ENCODE measurements at regions not wholly inside any gene's neighbourhood (a gene's known extent, or its start where the extent isn't known, plus 50 kb on each side); places are given as distances from the start of the nearest gene placed in this dataset.

DNA sequence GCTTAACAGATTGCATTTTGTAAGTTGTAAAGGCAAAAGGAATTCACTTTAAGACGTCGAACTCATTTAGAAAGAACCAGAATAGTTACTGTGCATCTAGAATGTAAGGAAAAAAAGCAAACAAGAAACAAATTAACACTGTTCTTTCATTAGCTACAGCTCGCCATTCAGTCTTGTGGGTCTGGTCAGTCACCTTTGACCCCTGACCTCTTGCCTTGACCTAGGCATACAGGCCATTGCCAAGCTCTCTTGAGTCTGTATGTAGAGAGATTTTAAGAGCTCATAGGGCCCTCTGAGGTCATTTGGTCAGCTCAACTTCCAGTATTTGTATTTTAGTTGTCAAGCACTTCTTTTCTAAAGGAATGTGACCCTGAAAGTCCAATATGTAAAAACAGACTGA lies 318.7 kb downstream of the DHX35 start:
- CTCF ChIA-PET: interaction anchor here (0.9 to 1.4 kb wide), 2 partner anchors 12 to 16 kb away, joined by 4 to 5 read pairs; no protein-coding TSS in a partner anchor
- TF ChIP-seq, protein P1, sequence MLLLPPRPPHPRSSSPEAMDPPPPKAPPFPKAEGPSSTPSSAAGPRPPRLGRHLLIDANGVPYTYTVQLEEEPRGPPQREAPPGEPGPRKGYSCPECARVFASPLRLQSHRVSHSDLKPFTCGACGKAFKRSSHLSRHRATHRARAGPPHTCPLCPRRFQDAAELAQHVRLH (tag by site-specific recombination; IDR thresholded peaks at IDR 0.05): no peak
- TF ChIP-seq ZNF624 (tag by site-specific recombination; IDR thresholded peaks at IDR 0.05): no peak
- TF ChIP-seq YY2 (tag by site-specific recombination; IDR thresholded peaks at IDR 0.05): no peak
- no peak for TF ChIP-seq SETDB1 (IDR thresholded peaks at IDR 0.05; ENCODE audit: insufficient read length, low read length)
- no peak for TF ChIP-seq ZNF121 (tag by site-specific recombination; IDR thresholded peaks at IDR 0.05)
- no peak for TF ChIP-seq ZNF416 (tag by site-specific recombination; IDR thresholded peaks at IDR 0.05)
- TF ChIP-seq ZNF350 (tag by site-specific recombination; IDR thresholded peaks at IDR 0.05): no peak
- TF ChIP-seq, protein P2, sequence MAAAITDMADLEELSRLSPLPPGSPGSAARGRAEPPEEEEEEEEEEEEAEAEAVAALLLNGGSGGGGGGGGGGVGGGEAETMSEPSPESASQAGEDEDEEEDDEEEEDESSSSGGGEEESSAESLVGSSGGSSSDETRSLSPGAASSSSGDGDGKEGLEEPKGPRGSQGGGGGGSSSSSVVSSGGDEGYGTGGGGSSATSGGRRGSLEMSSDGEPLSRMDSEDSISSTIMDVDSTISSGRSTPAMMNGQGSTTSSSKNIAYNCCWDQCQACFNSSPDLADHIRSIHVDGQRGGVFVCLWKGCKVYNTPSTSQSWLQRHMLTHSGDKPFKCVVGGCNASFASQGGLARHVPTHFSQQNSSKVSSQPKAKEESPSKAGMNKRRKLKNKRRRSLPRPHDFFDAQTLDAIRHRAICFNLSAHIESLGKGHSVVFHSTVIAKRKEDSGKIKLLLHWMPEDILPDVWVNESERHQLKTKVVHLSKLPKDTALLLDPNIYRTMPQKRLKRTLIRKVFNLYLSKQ (tag by site-specific recombination; IDR thresholded peaks at IDR 0.05; ENCODE audit: borderline replicate concordance): no peak
- TF ChIP-seq ZNF560 (tag by site-specific recombination; IDR thresholded peaks at IDR 0.05; ENCODE audit: borderline replicate concordance): no peak
- no peak for TF ChIP-seq ZXDB (tag by site-specific recombination; IDR thresholded peaks at IDR 0.05)
- TF ChIP-seq ZFP41 (tag by site-specific recombination; IDR thresholded peaks at IDR 0.05; ENCODE audit: borderline replicate concordance): no peak
- TF ChIP-seq, protein P3, sequence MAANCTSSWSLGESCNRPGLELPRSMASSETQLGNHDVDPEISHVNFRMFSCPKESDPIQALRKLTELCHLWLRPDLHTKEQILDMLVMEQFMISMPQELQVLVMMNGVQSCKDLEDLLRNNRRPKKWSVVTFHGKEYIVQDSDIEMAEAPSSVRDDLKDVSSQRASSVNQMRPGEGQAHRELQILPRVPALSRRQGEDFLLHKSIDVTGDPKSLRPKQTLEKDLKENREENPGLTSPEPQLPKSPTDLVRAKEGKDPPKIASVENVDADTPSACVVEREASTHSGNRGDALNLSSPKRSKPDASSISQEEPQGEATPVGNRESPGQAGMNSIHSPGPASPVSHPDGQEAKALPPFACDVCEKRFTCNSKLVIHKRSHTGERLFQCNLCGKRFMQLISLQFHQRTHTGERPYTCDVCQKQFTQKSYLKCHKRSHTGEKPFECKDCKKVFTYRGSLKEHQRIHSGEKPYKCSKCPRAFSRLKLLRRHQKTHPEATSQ (tag by site-specific recombination; IDR thresholded peaks at IDR 0.05): no peak
- TF ChIP-seq, protein P4, sequence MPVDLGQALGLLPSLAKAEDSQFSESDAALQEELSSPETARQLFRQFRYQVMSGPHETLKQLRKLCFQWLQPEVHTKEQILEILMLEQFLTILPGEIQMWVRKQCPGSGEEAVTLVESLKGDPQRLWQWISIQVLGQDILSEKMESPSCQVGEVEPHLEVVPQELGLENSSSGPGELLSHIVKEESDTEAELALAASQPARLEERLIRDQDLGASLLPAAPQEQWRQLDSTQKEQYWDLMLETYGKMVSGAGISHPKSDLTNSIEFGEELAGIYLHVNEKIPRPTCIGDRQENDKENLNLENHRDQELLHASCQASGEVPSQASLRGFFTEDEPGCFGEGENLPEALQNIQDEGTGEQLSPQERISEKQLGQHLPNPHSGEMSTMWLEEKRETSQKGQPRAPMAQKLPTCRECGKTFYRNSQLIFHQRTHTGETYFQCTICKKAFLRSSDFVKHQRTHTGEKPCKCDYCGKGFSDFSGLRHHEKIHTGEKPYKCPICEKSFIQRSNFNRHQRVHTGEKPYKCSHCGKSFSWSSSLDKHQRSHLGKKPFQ (tag by site-specific recombination; IDR thresholded peaks at IDR 0.05): no peak
- no peak for TF ChIP-seq SCRT2 (tag by site-specific recombination; IDR thresholded peaks at IDR 0.05)
- no peak for TF ChIP-seq ZNF391 (tag by site-specific recombination; IDR thresholded peaks at IDR 0.05; ENCODE audit: borderline replicate concordance, low read depth)
- TF ChIP-seq ZNF747 (tag by site-specific recombination; IDR thresholded peaks at IDR 0.05): no peak
- TF ChIP-seq ZFP37 (tag by site-specific recombination; IDR thresholded peaks at IDR 0.05): no peak
- TF ChIP-seq GLI2 (tag by site-specific recombination; IDR thresholded peaks at IDR 0.05; ENCODE audit: borderline replicate concordance, low read depth): no peak
- TF ChIP-seq TRIM28 (IDR thresholded peaks at IDR 0.05; ENCODE audit: borderline replicate concordance, low read length): no peak
- Histone ChIP-seq H3K9me3 (ENCODE audit: control insufficient read depth, insufficient read depth, low read depth, low read length) (no peaks in the 10 kb centered on the region), H3K27ac (ENCODE audit: extremely low read depth, low read depth, low read length) (no peak overlapping the region), H3K4me1 (ENCODE audit: control insufficient read depth, insufficient read depth, low read length) (no peaks in the 10 kb centered on the region), H3K36me3 (ENCODE audit: control insufficient read depth in 2 of 2, insufficient read depth in 1 of 2, low read length in 2 of 2) (no peaks in the 10 kb centered on the region), H3K4me3 (ENCODE audit: low read depth, low read length) (no peak overlapping the region)
- POLR2A ChIA-PET: no interaction called here

DNA sequence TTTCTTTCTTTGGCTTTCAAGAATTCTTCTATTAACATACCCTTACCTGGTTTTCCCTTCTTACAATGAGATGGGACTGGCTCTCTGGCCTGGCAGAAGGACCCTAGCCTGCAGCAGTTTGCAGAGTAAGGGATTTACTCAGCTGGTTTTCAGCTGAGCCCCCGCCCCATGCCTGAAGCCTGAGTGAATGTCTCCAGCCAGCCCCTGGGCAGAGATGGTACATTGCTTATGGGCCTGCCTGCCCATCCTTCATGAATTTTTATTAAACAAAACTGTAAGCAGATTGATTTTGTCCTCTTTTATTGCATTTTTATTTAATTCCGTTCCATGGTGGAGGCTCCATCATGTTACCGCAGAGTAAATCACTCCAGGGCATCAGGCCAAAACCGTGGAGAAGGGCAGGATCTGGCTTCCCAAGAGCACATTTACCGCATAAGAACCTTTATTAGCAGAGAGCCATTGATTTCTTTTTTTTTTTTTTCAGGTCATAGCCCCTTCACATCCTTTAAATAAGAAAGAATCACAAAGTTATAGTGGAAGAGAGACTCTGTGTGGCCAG lies 316.2 kb downstream of the DHX35 start:
- ChIA-PET POLR2A (no interaction called here), CTCF (interaction anchor here (1.6 to 1.7 kb wide), 2 partner anchors 9 to 13 kb away, joined by 5 to 7 read pairs; no protein-coding TSS in a partner anchor)
- Histone ChIP-seq H3K27ac (ENCODE audit: extremely low read depth, low read depth, low read length) (no peak overlapping the region), H3K4me1 (ENCODE audit: control insufficient read depth, insufficient read depth, low read length) (no peaks in the 10 kb centered on the region), H3K4me3 (ENCODE audit: low read depth, low read length) (no peak overlapping the region), H3K36me3 (ENCODE audit: control insufficient read depth in 2 of 2, insufficient read depth in 1 of 2, low read length in 2 of 2) (no peaks in the 10 kb centered on the region), H3K9me3 (ENCODE audit: control insufficient read depth, insufficient read depth, low read depth, low read length) (no peaks in the 10 kb centered on the region)
- TF ChIP-seq, protein P5, sequence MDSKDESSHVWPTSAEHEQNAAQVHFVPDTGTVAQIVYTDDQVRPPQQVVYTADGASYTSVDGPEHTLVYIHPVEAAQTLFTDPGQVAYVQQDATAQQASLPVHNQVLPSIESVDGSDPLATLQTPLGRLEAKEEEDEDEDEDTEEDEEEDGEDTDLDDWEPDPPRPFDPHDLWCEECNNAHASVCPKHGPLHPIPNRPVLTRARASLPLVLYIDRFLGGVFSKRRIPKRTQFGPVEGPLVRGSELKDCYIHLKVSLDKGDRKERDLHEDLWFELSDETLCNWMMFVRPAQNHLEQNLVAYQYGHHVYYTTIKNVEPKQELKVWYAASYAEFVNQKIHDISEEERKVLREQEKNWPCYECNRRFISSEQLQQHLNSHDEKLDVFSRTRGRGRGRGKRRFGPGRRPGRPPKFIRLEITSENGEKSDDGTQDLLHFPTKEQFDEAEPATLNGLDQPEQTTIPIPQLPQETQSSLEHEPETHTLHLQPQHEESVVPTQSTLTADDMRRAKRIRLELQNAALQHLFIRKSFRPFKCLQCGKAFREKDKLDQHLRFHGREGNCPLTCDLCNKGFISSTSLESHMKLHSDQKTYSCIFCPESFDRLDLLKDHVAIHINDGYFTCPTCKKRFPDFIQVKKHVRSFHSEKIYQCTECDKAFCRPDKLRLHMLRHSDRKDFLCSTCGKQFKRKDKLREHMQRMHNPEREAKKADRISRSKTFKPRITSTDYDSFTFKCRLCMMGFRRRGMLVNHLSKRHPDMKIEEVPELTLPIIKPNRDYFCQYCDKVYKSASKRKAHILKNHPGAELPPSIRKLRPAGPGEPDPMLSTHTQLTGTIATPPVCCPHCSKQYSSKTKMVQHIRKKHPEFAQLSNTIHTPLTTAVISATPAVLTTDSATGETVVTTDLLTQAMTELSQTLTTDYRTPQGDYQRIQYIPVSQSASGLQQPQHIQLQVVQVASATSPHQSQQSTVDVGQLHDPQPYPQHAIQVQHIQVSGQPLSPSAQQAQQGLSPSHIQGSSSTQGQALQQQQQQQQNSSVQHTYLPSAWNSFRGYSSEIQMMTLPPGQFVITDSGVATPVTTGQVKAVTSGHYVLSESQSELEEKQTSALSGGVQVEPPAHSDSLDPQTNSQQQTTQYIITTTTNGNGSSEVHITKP (tag by site-specific recombination; IDR thresholded peaks at IDR 0.05): no peak
- TF ChIP-seq ZBTB20 (tag by site-specific recombination; IDR thresholded peaks at IDR 0.05) (no peak), ZNF221 (tag by site-specific recombination; IDR thresholded peaks at IDR 0.05; ENCODE audit: borderline replicate concordance) (no peak), ZBTB21 (tag by site-specific recombination; IDR thresholded peaks at IDR 0.05) (no peak)
- TF ChIP-seq, protein P6, sequence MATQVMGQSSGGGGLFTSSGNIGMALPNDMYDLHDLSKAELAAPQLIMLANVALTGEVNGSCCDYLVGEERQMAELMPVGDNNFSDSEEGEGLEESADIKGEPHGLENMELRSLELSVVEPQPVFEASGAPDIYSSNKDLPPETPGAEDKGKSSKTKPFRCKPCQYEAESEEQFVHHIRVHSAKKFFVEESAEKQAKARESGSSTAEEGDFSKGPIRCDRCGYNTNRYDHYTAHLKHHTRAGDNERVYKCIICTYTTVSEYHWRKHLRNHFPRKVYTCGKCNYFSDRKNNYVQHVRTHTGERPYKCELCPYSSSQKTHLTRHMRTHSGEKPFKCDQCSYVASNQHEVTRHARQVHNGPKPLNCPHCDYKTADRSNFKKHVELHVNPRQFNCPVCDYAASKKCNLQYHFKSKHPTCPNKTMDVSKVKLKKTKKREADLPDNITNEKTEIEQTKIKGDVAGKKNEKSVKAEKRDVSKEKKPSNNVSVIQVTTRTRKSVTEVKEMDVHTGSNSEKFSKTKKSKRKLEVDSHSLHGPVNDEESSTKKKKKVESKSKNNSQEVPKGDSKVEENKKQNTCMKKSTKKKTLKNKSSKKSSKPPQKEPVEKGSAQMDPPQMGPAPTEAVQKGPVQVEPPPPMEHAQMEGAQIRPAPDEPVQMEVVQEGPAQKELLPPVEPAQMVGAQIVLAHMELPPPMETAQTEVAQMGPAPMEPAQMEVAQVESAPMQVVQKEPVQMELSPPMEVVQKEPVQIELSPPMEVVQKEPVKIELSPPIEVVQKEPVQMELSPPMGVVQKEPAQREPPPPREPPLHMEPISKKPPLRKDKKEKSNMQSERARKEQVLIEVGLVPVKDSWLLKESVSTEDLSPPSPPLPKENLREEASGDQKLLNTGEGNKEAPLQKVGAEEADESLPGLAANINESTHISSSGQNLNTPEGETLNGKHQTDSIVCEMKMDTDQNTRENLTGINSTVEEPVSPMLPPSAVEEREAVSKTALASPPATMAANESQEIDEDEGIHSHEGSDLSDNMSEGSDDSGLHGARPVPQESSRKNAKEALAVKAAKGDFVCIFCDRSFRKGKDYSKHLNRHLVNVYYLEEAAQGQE (tag by site-specific recombination; IDR thresholded peaks at IDR 0.05): no peak

All from HEK293 (cell line).